Astrocyte (in vitro differentiated cells and primary cell): ENCODE measurements at regions not wholly inside any gene's neighbourhood (a gene's known extent, or its start where the extent isn't known, plus 50 kb on each side); places are given as distances from the start of the nearest gene placed in this dataset.

ENCODE experiments used
- DNase-seq: peaks from one replicate; pipeline ENCODE4 v3.0.0-alpha.2; 2010; ENCODE audit warnings: low read depth
- FAIRE-seq: peaks from 2 replicates; lab custom pipeline; 2011; peaks lifted over from hg19 to GRCh38; lab: Jason Lieb, UNC
- H2AFZ ChIP-seq: 2 replicates; pipeline ENCODE4 v1.6.0; 2012; ENCODE audit warnings: low read depth, low read length, inconsistent platforms
- H3K27ac ChIP-seq: 2 replicates; pipeline ENCODE4 v1.5.1; 2011; ENCODE audit warnings: low read depth, low read length, inconsistent platforms
- H3K27me3 ChIP-seq: 2 replicates; pipeline ENCODE4 v1.6.0; 2011; ENCODE audit warnings: low read length, inconsistent platforms; ENCODE audit not compliant: insufficient read depth
- H3K36me3 ChIP-seq: 2 replicates; pipeline ENCODE4 v1.5.1; 2011; ENCODE audit warnings: low read length, inconsistent platforms; ENCODE audit not compliant: insufficient read depth
- H3K4me1 ChIP-seq: 2 replicates; pipeline ENCODE4 v1.5.1; 2011; ENCODE audit warnings: low read length, inconsistent platforms; ENCODE audit not compliant: insufficient read depth
- H3K4me2 ChIP-seq: 2 replicates; pipeline ENCODE4 v1.6.0; 2012; ENCODE audit warnings: low read length, inconsistent platforms
- H3K4me3 ChIP-seq: 2 replicates; pipeline ENCODE4 v1.5.1; 2011; ENCODE audit warnings: low read depth, mild to moderate bottlenecking, low read length, inconsistent platforms; ENCODE audit not compliant: insufficient read depth
- H3K79me2 ChIP-seq: 2 replicates; pipeline ENCODE4 v1.6.0; 2012; ENCODE audit warnings: mild to moderate bottlenecking, low read length, inconsistent platforms; ENCODE audit not compliant: insufficient read depth
- H3K9ac ChIP-seq: 2 replicates; pipeline ENCODE4 v1.6.0; 2012; ENCODE audit warnings: mild to moderate bottlenecking, low read length, inconsistent platforms
- H3K9me3 ChIP-seq: 2 replicates; pipeline ENCODE4 v1.5.1; 2012; ENCODE audit warnings: low read depth, mild to moderate bottlenecking, low read length, inconsistent platforms; ENCODE audit not compliant: insufficient read depth
- H4K20me1 ChIP-seq: 2 replicates; pipeline ENCODE4 v1.6.0; 2012; ENCODE audit warnings: low read length, inconsistent platforms; ENCODE audit not compliant: insufficient read depth
- H3K27ac Mint-ChIP-seq: one replicate; pipeline ENCODE4 v1.8.0; 2021; ENCODE audit warnings: mild to moderate bottlenecking, mixed read lengths; ENCODE audit not compliant: unreplicated experiment
- H3K27me3 Mint-ChIP-seq: one replicate; pipeline ENCODE4 v1.8.0; 2021; ENCODE audit warnings: low read depth, mixed read lengths; ENCODE audit not compliant: unreplicated experiment
- H3K36me3 Mint-ChIP-seq: one replicate; pipeline ENCODE4 v1.8.0; 2021; ENCODE audit warnings: low read depth, mixed read lengths; ENCODE audit not compliant: unreplicated experiment
- H3K4me1 Mint-ChIP-seq: one replicate; pipeline ENCODE4 v1.8.0; 2021; ENCODE audit warnings: low read depth, mixed read lengths; ENCODE audit not compliant: unreplicated experiment
- H3K4me3 Mint-ChIP-seq: one replicate; pipeline ENCODE4 v1.8.0; 2021; ENCODE audit warnings: mild to moderate bottlenecking, moderate library complexity, mixed read lengths; ENCODE audit not compliant: unreplicated experiment
- H3K9me3 Mint-ChIP-seq: one replicate; pipeline ENCODE4 v1.8.0; 2021; ENCODE audit warnings: mild to moderate bottlenecking, mixed read lengths; ENCODE audit not compliant: unreplicated experiment
- EZH2 ChIP-seq: IDR thresholded peaks from 2 replicates; pipeline ENCODE4 v1.6.1; 2012; ENCODE audit warnings: mild to moderate bottlenecking, low read length, inconsistent platforms; ENCODE audit not compliant: insufficient read depth
- TF ChIP-seq, protein P1 (sequence below): IDR thresholded peaks from 2 replicates; pipeline ENCODE4 v1.5.1; 2011; ENCODE audit warnings: low read depth, mild to moderate bottlenecking, inconsistent platforms, low read length, moderate library complexity; ENCODE audit not compliant: insufficient read depth

DNA sequence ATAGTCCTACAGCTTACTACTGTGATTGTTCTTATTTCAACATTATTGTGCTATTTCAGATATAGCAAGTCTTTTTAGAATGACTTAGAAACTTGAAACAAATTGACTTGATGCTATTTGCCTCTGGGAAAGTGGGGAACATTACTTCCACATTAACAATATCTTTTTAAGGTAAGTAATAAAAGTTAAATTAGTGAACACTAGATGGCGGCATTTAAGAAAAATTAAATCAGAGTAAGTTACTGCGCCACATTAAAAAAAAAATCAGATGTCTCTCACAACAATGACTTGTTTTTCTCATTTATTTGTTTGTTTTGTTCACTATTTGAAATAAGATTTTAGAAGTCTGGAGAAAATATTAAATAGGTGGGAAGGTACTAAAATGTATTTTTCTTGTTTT, 1026.9 kb upstream of the SLIT2 start:
- TF ChIP-seq, protein P1, sequence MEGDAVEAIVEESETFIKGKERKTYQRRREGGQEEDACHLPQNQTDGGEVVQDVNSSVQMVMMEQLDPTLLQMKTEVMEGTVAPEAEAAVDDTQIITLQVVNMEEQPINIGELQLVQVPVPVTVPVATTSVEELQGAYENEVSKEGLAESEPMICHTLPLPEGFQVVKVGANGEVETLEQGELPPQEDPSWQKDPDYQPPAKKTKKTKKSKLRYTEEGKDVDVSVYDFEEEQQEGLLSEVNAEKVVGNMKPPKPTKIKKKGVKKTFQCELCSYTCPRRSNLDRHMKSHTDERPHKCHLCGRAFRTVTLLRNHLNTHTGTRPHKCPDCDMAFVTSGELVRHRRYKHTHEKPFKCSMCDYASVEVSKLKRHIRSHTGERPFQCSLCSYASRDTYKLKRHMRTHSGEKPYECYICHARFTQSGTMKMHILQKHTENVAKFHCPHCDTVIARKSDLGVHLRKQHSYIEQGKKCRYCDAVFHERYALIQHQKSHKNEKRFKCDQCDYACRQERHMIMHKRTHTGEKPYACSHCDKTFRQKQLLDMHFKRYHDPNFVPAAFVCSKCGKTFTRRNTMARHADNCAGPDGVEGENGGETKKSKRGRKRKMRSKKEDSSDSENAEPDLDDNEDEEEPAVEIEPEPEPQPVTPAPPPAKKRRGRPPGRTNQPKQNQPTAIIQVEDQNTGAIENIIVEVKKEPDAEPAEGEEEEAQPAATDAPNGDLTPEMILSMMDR = no peak
- TF ChIP-seq EZH2 = no peak
- no peaks in the 10 kb centered on the region for H4K20me1 ChIP-seq
- H3K4me2 ChIP-seq = no peak overlapping the region
- no peaks in the 10 kb centered on the region for H3K9me3 ChIP-seq
- no peaks in the 10 kb centered on the region for H3K36me3 Mint-ChIP-seq
- DNase-seq = no peak
- H3K4me1 Mint-ChIP-seq = no peaks in the 10 kb centered on the region
- H2AFZ ChIP-seq = no peak overlapping the region
- no peak overlapping the region for H3K27ac ChIP-seq
- no peak overlapping the region for H3K27ac Mint-ChIP-seq
- no peaks in the 10 kb centered on the region for H3K79me2 ChIP-seq
- H3K27me3 Mint-ChIP-seq = no peaks in the 10 kb centered on the region
- H3K27me3 ChIP-seq = no peaks in the 10 kb centered on the region
- H3K36me3 ChIP-seq = no peaks in the 10 kb centered on the region
- H3K4me3 Mint-ChIP-seq = no peak overlapping the region
- no peaks in the 10 kb centered on the region for H3K4me1 ChIP-seq
- peak; percentile 52 for FAIRE-seq
- H3K9me3 Mint-ChIP-seq = no peaks in the 10 kb centered on the region
- H3K4me3 ChIP-seq = no peak overlapping the region
- H3K9ac ChIP-seq = no peak overlapping the region

DNA sequence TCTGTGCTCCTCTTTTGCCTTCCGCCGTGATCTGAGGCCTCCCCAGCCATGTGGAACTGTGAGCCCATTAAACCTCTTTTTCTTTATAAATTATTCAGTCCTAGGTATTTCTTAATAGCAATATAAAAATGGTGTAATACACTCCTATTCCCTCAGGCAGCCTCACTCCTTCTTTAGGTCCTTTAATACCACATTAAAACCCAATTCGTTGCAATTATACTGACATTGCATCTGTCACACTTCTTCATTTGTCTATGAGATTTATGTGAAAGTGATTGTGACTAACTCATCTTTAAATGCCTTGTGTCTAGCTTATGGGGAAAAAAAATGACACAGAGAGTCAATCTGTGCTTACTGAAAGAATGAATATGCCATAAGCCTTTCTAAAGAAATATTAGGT, 1035.2 kb upstream of the SLIT2 start:
- no peak for TF ChIP-seq EZH2
- TF ChIP-seq, protein P1 = no peak
- no peak overlapping the region for H3K4me2 ChIP-seq
- no peak overlapping the region for H3K4me3 Mint-ChIP-seq
- H3K36me3 Mint-ChIP-seq = no peaks in the 10 kb centered on the region
- no peak overlapping the region for H3K27ac ChIP-seq
- no peaks in the 10 kb centered on the region for H3K27me3 ChIP-seq
- no peaks in the 10 kb centered on the region for H3K36me3 ChIP-seq
- no peak overlapping the region for H3K4me3 ChIP-seq
- no peaks in the 10 kb centered on the region for H3K79me2 ChIP-seq
- H3K9me3 ChIP-seq = no peaks in the 10 kb centered on the region
- no peak for DNase-seq
- H4K20me1 ChIP-seq = no peaks in the 10 kb centered on the region
- no peaks in the 10 kb centered on the region for H3K4me1 Mint-ChIP-seq
- peaks cover 7% of the 10 kb centered on the region for H3K4me1 ChIP-seq
- H3K9ac ChIP-seq = no peak overlapping the region
- no peak overlapping the region for H2AFZ ChIP-seq
- no peaks in the 10 kb centered on the region for H3K9me3 Mint-ChIP-seq
- no peak for FAIRE-seq
- H3K27ac Mint-ChIP-seq = no peak overlapping the region
- H3K27me3 Mint-ChIP-seq = no peaks in the 10 kb centered on the region

DNA sequence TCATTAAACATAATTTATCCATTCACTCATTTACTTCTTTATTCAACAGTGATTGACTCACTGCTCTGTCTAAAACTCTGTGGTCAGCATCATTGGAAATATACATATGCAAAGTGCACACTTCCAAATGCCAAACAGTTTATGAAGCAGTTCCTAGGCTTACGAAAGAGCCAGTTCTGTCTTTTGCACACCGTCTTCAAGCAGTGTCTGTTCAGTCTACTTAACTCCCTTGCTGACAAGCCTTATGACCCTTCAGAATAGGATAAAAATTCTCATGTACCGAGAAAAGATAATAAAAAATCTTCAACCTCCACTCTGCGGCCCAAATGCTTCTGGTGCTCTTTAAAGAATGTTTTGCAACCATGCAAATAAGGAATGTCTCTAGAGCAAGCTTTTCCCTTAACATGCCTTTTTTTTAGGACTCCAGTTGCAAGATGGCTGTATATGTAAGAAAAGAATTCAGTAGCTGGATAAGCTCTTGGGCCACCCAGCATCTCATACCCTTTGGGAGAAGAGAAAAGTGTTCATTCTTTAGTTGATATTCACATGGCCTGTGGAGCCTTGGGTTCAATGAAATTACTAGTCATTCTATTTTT, 1037.0 kb upstream of the SLIT2 start:
- no peak for TF ChIP-seq EZH2
- TF ChIP-seq, protein P1 = no peak
- Histone ChIP-seq H3K36me3 (no peaks in the 10 kb centered on the region), H2AFZ (no peak overlapping the region), H3K27ac (no peak overlapping the region), H3K4me2 (no peak overlapping the region), H3K27me3 (no peaks in the 10 kb centered on the region), H3K4me3 (no peak overlapping the region), H3K9me3 (no peaks in the 10 kb centered on the region), H4K20me1 (no peaks in the 10 kb centered on the region), H3K9ac (no peak overlapping the region), H3K79me2 (no peaks in the 10 kb centered on the region), H3K4me1 (peaks cover 7% of the 10 kb centered on the region)
- H3K9me3 Mint-ChIP-seq = no peaks in the 10 kb centered on the region
- no peaks in the 10 kb centered on the region for H3K27me3 Mint-ChIP-seq
- H3K4me1 Mint-ChIP-seq = no peaks in the 10 kb centered on the region
- H3K4me3 Mint-ChIP-seq = no peak overlapping the region
- DNase-seq (peak; percentile 28), FAIRE-seq (no peak)
- H3K27ac Mint-ChIP-seq = no peak overlapping the region
- H3K36me3 Mint-ChIP-seq = no peaks in the 10 kb centered on the region
